ENCODE measurements at regions not wholly inside any gene's neighbourhood (a gene's known extent, or its start where the extent isn't known, plus 50 kb on each side); places are given as distances from the start of the nearest gene placed in this dataset.
"Not testable (repeated sequence)": the region's sequence is repeated elsewhere in the genome, so short reads cannot be mapped to it uniquely, and the experiment has no call there.

DNA sequence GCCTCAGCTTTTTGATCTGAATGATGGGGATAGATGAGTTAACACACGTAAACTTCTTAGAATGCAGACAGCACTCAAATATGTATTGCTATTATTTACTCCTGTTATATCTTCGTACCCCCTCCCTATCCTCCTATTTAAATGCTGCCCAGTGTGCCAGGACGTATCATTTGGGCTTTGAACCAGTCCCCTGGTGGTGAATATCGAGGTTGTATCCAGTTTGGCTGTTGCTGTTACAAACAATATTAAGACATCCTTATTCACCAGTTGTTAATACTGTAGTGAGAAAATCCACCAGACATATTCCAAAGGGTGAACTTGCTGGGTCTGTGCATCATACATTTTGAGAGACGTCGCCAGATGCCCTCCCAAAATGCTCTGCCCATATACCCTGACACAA is 51.5 kb upstream of the FOXN3 start:
- ATAC-seq (no peak), DNase-seq (no peak)
- H3K36me3 ChIP-seq, result no peaks in the 10 kb centered on the region
- no peaks in the 10 kb centered on the region for H3K9me3 ChIP-seq
- no peaks in the 10 kb centered on the region for H3K27me3 ChIP-seq
- WGBS, 4 donors, result 96 to 99% (median 97%) methylated on average over 6 of the region's 6 CpGs
- H3K4me1 ChIP-seq, result peaks cover 0 to 47% (median 3%) of the 10 kb centered on the region in 12 donors
- intact Hi-C loops (cut with DNase I), result no loop called here
- no peak overlapping the region for H3K4me3 ChIP-seq
- TF ChIP-seq POLR2A (IDR thresholded peaks at IDR 0.05), result no peak
- TF ChIP-seq, protein P1, sequence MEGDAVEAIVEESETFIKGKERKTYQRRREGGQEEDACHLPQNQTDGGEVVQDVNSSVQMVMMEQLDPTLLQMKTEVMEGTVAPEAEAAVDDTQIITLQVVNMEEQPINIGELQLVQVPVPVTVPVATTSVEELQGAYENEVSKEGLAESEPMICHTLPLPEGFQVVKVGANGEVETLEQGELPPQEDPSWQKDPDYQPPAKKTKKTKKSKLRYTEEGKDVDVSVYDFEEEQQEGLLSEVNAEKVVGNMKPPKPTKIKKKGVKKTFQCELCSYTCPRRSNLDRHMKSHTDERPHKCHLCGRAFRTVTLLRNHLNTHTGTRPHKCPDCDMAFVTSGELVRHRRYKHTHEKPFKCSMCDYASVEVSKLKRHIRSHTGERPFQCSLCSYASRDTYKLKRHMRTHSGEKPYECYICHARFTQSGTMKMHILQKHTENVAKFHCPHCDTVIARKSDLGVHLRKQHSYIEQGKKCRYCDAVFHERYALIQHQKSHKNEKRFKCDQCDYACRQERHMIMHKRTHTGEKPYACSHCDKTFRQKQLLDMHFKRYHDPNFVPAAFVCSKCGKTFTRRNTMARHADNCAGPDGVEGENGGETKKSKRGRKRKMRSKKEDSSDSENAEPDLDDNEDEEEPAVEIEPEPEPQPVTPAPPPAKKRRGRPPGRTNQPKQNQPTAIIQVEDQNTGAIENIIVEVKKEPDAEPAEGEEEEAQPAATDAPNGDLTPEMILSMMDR (IDR thresholded peaks at IDR 0.05), result no peak
- no peak overlapping the region for H3K27ac ChIP-seq

DNA sequence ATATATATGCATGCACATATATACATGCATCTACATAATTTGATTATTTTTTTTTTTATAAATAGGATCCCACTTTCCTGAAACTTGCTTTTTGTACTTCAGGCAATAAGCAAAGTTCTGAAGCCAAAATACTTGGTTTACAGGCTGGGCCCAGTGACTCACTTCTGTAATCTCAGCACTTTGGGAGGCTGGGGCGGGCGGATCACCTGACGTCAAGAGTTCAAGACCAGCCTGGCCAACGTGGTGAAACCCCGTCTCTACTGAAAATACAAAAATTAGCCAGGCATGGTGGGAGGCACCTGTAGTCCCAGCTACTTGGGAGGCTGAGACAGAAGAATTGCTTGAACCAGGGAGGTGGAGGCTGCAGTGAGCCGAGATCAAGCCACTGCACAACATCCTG is 51.0 kb upstream of the FOXN3 start:
- H3K9me3 ChIP-seq; H3K27ac ChIP-seq; ATAC-seq; H3K4me3 ChIP-seq; H3K36me3 ChIP-seq; DNase-seq; intact Hi-C loops (cut with DNase I); H3K27me3 ChIP-seq: not testable (repeated sequence)
- WGBS, 4 donors, result 87 to 94% (median 92%) methylated on average over 6 of the region's 6 CpGs
- peaks cover 0 to 47% (median 3%) of the 10 kb centered on the region in 12 donors for H3K4me1 ChIP-seq

DNA sequence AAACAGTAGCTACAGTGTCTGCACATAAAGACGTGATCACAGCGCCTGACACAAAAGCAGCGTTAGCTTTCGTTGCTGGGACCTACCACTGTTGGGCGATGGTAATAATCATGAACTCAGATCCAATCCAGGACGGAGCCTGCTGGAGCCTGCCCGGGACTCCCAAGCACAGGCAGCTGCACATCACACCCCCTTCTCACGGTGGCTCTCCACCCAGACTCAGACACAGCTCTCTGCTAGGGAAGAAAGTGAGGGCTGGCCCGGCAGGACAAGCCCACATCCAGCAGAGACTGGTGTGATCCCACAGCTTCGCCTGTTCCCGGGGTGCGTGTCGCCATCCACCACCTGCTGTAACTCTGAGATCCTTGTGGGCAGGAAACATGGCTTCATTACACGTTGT is 49.9 kb upstream of the FOXN3 start:
- peaks cover 0 to 47% (median 3%) of the 10 kb centered on the region in 12 donors for H3K4me1 ChIP-seq
- 63 to 83% (median 77%) methylated on average over 14 of the region's 14 CpGs for WGBS, 4 donors
- DNase-seq (peak in 2 of 5 donors; percentile 47 to 66), ATAC-seq (peak; percentile 45 to 84 (median 64))
- no peaks in the 10 kb centered on the region for H3K36me3 ChIP-seq
- no peaks in the 10 kb centered on the region for H3K9me3 ChIP-seq
- peak overlapping the region in 1 of 12 donors; percentile 8 for H3K4me3 ChIP-seq
- H3K27ac ChIP-seq, result peak overlapping the region in 2 of 12 donors; percentile 27 to 34
- intact Hi-C loops (cut with DNase I), result no loop called here
- H3K27me3 ChIP-seq, result no peaks in the 10 kb centered on the region
- no peak for TF ChIP-seq POLR2A (IDR thresholded peaks at IDR 0.05)
- TF ChIP-seq, protein P1 (IDR thresholded peaks at IDR 0.05), result no peak

Measured in heart left ventricle (tissue), 16 donors.